ENCODE measurements at regions not wholly inside any gene's neighbourhood (a gene's known extent, or its start where the extent isn't known, plus 50 kb on each side); places are given as distances from the start of the nearest gene placed in this dataset.

DNA sequence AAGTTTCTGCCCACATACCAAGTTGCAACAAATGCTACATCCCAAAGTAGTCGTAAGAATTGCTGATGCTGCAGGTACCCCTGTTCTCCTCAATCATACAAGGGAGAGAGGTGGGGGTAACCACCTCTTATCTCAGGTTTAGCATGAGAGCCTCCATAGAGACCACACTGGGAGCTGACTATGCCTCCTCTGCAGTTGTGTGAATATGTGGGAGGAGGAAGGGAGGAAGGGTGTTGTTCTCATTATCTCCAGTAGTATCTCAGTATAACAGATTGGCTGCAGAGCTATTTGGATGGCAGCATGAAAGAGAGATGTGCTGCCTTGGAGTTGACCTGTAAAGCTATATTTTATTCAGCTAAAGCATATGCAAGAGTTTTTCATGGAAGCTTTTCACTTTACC is 690.7 kb downstream of the KCNJ3 start:
- H3K4me1 ChIP-seq: no peaks in the 10 kb centered on the region
- ATAC-seq: no peak
- in situ Hi-C loops (cut with MboI; ENCODE audit: low sequenced_read_pairs in 4 of 4): no loop called here
- no peak overlapping the region for H3K4me3 ChIP-seq
- H3K27ac ChIP-seq: no peak overlapping the region
- no peaks in the 10 kb centered on the region for H3K9me3 ChIP-seq
- H3K36me3 ChIP-seq: no peaks in the 10 kb centered on the region
- DNase-seq: no peak
- H3K27me3 ChIP-seq: no peaks in the 10 kb centered on the region
- intact Hi-C loops (cut with DNase I; ENCODE audit: low total_unique reads): no loop called here
- TF ChIP-seq POLR2A (IDR thresholded peaks at IDR 0.05): no peak

DNA sequence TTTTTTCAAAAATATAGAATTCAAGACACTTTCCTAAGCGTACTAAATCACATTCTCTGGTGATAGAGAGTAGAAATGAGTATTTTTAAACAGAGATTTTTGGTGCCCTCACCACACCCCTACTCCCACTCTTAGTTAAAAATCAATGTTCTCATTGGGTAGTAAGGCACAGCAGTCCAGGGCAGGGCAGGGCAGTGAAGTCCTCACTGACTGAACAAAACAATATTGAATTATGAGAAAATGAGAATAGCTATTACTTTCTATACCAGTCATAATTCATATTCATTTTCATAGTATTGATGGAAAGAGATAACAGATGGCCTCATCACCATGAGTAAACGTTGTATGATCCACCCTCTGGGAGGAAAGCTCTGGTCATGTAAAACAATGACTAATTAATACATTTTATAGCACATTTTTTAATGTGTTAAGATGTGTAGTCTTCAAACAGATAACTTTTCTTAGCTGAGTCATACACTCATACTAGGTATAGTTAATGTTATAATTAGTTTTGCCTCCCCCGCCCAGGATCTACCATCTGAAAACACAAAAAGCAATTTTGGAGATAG is 686.1 kb downstream of the KCNJ3 start:
- no peaks in the 10 kb centered on the region for H3K4me1 ChIP-seq
- intact Hi-C loops (cut with DNase I; ENCODE audit: low total_unique reads) (no loop called here), in situ Hi-C loops (cut with MboI; ENCODE audit: low sequenced_read_pairs in 4 of 4) (no loop called here)
- H3K27me3 ChIP-seq: no peaks in the 10 kb centered on the region
- no peaks in the 10 kb centered on the region for H3K36me3 ChIP-seq
- ATAC-seq (no peak), DNase-seq (no peak)
- H3K4me3 ChIP-seq: no peak overlapping the region
- no peak for TF ChIP-seq POLR2A (IDR thresholded peaks at IDR 0.05)
- TF ChIP-seq, protein P1, sequence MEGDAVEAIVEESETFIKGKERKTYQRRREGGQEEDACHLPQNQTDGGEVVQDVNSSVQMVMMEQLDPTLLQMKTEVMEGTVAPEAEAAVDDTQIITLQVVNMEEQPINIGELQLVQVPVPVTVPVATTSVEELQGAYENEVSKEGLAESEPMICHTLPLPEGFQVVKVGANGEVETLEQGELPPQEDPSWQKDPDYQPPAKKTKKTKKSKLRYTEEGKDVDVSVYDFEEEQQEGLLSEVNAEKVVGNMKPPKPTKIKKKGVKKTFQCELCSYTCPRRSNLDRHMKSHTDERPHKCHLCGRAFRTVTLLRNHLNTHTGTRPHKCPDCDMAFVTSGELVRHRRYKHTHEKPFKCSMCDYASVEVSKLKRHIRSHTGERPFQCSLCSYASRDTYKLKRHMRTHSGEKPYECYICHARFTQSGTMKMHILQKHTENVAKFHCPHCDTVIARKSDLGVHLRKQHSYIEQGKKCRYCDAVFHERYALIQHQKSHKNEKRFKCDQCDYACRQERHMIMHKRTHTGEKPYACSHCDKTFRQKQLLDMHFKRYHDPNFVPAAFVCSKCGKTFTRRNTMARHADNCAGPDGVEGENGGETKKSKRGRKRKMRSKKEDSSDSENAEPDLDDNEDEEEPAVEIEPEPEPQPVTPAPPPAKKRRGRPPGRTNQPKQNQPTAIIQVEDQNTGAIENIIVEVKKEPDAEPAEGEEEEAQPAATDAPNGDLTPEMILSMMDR (IDR thresholded peaks at IDR 0.05 in 4 of 5, conservative IDR thresholded peaks at IDR 0.05 in 1 of 5): no peak
- no peaks in the 10 kb centered on the region for H3K9me3 ChIP-seq
- no peak overlapping the region for H3K27ac ChIP-seq

DNA sequence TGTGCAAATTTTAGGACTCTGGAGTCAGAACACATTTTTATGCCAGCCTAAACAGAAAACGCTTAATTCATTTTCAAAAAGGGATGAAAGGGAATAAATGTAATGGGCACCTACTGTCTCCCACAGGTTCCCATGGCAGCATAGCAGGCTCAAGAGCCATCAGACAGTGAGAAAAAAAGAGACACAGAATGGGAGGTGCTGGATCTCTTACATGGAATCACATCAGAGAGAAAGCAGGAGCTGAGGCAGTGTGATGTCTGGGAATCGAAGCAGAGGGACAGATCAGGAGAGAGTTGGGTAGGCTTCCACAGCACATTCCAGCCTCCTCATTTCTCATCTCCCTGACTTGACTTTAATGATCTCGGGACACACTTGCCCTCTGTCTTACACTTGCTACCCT is 684.3 kb downstream of the KCNJ3 start:
- intact Hi-C loops (cut with DNase I; ENCODE audit: low total_unique reads) (no loop called here), in situ Hi-C loops (cut with MboI; ENCODE audit: low sequenced_read_pairs in 4 of 4) (no loop called here)
- Histone ChIP-seq H3K4me1 (no peaks in the 10 kb centered on the region), H3K27me3 (no peaks in the 10 kb centered on the region), H3K4me3 (no peak overlapping the region), H3K36me3 (no peaks in the 10 kb centered on the region), H3K27ac (no peak overlapping the region), H3K9me3 (no peaks in the 10 kb centered on the region)
- TF ChIP-seq, protein P1 (IDR thresholded peaks at IDR 0.05 in 4 of 5, conservative IDR thresholded peaks at IDR 0.05 in 1 of 5): no peak
- no peak for TF ChIP-seq POLR2A (IDR thresholded peaks at IDR 0.05)
- ATAC-seq: no peak
- DNase-seq: no peak

DNA sequence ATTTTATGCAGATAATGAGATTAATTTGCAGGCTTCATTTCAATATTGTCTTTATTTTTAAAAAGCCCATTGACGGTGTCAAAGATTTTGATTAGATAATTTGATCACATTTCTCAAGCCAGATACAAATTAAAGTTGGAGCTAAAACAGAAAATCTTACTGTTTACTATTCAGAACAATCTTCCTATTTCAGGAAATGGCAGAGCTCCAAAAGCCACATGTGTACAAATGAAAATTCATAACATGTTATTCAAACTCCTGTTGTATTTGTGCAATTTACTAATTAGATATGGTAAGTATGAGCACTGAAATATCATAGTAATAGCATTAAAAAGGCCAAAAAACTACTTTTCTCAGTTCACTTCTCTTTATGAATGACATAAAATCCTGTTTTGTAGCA is 682.9 kb downstream of the KCNJ3 start:
- no peak for ATAC-seq

DNA sequence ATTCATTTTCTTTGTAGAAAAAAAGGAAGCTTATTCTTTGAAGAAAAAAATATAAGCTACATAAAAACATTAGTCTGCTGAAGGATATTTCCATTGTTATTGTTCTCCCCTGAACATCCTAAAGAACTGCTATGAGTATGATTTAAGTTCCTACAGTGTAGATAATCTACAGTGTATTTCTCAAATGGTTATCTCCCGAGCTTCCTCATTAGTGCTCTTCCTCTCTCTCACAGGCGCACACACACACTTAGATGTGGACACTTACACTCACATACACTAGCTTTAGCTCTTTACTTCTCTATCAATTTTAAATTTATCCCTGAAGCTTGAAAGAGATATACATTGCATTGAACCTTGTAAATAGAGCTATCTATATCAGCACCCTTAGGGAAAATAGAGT is 681.0 kb downstream of the KCNJ3 start:
- Histone ChIP-seq H3K27ac (no peak overlapping the region), H3K9me3 (no peaks in the 10 kb centered on the region), H3K4me3 (no peak overlapping the region), H3K27me3 (no peaks in the 10 kb centered on the region), H3K4me1 (no peaks in the 10 kb centered on the region), H3K36me3 (no peaks in the 10 kb centered on the region)
- in situ Hi-C loops (cut with MboI; ENCODE audit: low sequenced_read_pairs in 4 of 4): loop anchor here in 1 of 4 donors (10.0 kb wide), 1 partner anchor 1815 kb away; no protein-coding TSS in a partner anchor
- ATAC-seq (no peak), DNase-seq (no peak)
- no peak for TF ChIP-seq POLR2A (IDR thresholded peaks at IDR 0.05)
- TF ChIP-seq, protein P1 (IDR thresholded peaks at IDR 0.05 in 4 of 5, conservative IDR thresholded peaks at IDR 0.05 in 1 of 5): no peak
- intact Hi-C loops (cut with DNase I; ENCODE audit: low total_unique reads): loop anchor here (5.0 to 10.0 kb wide), 2 partner anchors 1205 to 1813 kb away; no protein-coding TSS in a partner anchor

More for the DNA sequence above, 682.9 kb downstream of the KCNJ3 start:
- no peak for DNase-seq
- TF ChIP-seq, protein P1 (IDR thresholded peaks at IDR 0.05 in 4 of 5, conservative IDR thresholded peaks at IDR 0.05 in 1 of 5): no peak
- TF ChIP-seq POLR2A (IDR thresholded peaks at IDR 0.05): no peak
- Histone ChIP-seq H3K27me3 (no peaks in the 10 kb centered on the region), H3K4me1 (no peaks in the 10 kb centered on the region), H3K9me3 (no peaks in the 10 kb centered on the region), H3K27ac (no peak overlapping the region), H3K4me3 (no peak overlapping the region), H3K36me3 (no peaks in the 10 kb centered on the region)
- in situ Hi-C loops (cut with MboI; ENCODE audit: low sequenced_read_pairs in 4 of 4) (no loop called here), intact Hi-C loops (cut with DNase I; ENCODE audit: low total_unique reads) (no loop called here)
